Central memory CD8-positive, alpha-beta T cell (primary cell): ENCODE measurements at regions not wholly inside any gene's neighbourhood (a gene's known extent, or its start where the extent isn't known, plus 50 kb on each side); places are given as distances from the start of the nearest gene placed in this dataset.

Experiments
- ATAC-seq: fragments of 150-1000 bp; cut with Tn5 transposase; replicated peaks from 2 replicates; pipeline ENCODE4 v1.10.0; 2022; ENCODE audit warnings: mild to moderate bottlenecking, moderate FRiP score, moderate number of reproducible peaks; ENCODE audit not compliant: poor library complexity, severe bottlenecking; ENCODE audit errors: extremely low read depth
- DNase-seq, 2 donors: peaks; one replicate each; pipeline ENCODE4 v3.0.0; 2021; ENCODE audit warnings: low spot score in 2 of 2
- H3K27ac Mint-ChIP-seq: one replicate; pipeline ENCODE4 v1.8.0; 2022; ENCODE audit warnings: low read depth, mild to moderate bottlenecking, moderate library complexity, mixed read lengths
- H3K27me3 Mint-ChIP-seq: one replicate; pipeline ENCODE4 v1.8.0; 2022; ENCODE audit warnings: mixed read lengths
- H3K36me3 Mint-ChIP-seq: one replicate; pipeline ENCODE4 v1.8.0; 2022; ENCODE audit warnings: mild to moderate bottlenecking, moderate library complexity, mixed read lengths; ENCODE audit not compliant: insufficient read depth
- H3K4me1 Mint-ChIP-seq: one replicate; pipeline ENCODE4 v1.8.0; 2022; ENCODE audit warnings: mixed read lengths
- H3K4me3 Mint-ChIP-seq: one replicate; pipeline ENCODE4 v1.8.0; 2022; ENCODE audit warnings: mild to moderate bottlenecking, moderate library complexity, mixed read lengths
- H3K9me3 Mint-ChIP-seq: one replicate; pipeline ENCODE4 v1.8.0; 2022; ENCODE audit warnings: mixed read lengths

DNA sequence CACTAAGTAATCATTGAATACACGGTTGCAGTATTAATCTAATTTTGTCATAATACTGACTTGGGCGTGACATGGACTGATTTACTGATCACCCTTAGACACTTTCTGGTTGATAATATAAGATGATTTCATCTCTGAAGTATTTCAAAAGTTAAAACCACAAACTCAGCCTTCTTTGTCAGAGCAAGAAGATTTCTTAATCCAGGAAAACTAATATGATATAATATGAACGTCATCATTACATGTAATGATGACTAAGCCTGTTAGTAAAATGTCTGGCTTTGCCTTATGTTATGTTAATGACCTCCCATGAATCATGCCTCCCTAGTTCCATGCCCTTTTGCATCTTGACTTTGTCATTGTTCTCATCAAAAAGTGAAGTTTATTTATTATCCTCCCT, 1325.0 kb upstream of the CDH2 start:
- DNase-seq = no peak
- Mint-ChIP-seq H3K27ac (no peak overlapping the region), H3K4me1 (no peaks in the 10 kb centered on the region)

DNA sequence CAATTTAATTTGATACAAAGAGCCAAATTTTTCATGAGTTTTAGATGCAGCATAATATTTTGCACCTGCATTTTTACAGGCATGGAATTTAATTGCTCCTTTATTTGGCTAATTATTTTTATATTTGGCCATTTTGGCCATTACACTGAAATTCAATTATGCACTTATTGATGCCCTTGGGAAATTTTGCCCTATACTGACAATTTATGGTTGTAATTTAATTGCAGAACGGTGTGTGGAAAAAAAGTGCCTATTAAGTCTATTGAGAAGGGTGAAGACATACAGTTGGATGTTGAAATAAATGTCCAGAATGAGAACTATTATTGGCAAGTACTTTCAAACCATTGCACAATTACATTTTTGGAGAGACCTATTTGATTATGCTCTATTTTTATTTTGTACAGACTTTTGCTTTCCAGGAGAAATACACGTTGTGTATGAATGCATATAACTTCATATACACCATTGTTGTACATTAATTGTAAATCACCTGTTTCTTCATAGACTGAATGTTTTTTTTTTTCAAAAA, 1319.3 kb upstream of the CDH2 start:
- no peak for DNase-seq
- H3K27me3 Mint-ChIP-seq = no peaks in the 10 kb centered on the region
- no peak for ATAC-seq
- no peaks in the 10 kb centered on the region for H3K36me3 Mint-ChIP-seq
- no peaks in the 10 kb centered on the region for H3K4me1 Mint-ChIP-seq
- no peak overlapping the region for H3K4me3 Mint-ChIP-seq
- H3K27ac Mint-ChIP-seq = no peak overlapping the region
- H3K9me3 Mint-ChIP-seq = peaks cover 11% of the 10 kb centered on the region

More for the DNA sequence above, 1325.0 kb upstream of the CDH2 start:
- Mint-ChIP-seq H3K9me3 (peaks cover 18% of the 10 kb centered on the region), H3K27me3 (no peaks in the 10 kb centered on the region), H3K4me3 (no peak overlapping the region), H3K36me3 (no peaks in the 10 kb centered on the region)
- no peak for ATAC-seq

DNA sequence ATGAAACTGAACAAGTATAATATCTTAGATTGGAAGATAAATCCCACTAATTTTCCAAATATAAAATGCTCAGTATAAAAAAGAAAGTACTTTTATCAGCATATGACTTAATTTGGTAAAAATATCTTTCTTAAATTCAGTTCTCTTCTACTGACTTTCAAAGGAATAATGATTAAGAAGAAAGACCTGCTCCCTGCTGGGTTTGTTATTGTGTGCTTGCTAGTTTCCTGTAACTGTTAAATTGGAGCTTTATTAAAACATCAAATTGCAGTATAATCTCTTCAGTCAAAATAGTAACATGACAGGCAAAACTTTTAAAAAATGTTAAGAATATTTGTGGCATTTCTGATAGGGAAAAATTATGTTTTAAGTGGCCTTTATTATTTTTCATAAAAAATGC, 1317.4 kb upstream of the CDH2 start:
- Mint-ChIP-seq H3K9me3 (peaks cover 11% of the 10 kb centered on the region), H3K4me1 (no peaks in the 10 kb centered on the region), H3K4me3 (no peak overlapping the region), H3K27ac (no peak overlapping the region), H3K27me3 (no peaks in the 10 kb centered on the region), H3K36me3 (no peaks in the 10 kb centered on the region)
- ATAC-seq = no peak
- no peak for DNase-seq

DNA sequence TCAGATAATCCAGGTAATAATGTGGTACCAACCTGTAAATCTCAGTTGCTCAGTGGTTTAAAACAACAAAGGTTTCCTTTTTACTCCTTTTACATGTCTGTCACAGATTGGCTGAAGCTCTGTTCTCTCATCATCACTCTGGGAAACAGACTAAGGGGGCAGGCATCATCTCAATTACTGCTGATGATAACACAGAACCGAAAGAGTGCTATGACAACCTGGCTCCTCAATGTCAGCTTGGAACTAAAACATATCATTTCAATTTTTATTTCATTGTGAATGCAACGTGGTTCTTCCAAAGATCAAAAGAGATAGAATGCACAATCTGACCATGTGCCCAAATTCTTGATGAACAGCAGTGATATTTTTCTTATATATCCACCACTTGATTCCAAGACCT, 1315.0 kb upstream of the CDH2 start:
- Mint-ChIP-seq H3K36me3 (no peaks in the 10 kb centered on the region), H3K4me1 (no peaks in the 10 kb centered on the region), H3K9me3 (peaks cover 5% of the 10 kb centered on the region), H3K27ac (no peak overlapping the region), H3K27me3 (no peaks in the 10 kb centered on the region), H3K4me3 (no peak overlapping the region)
- no peak for DNase-seq
- ATAC-seq = no peak

DNA sequence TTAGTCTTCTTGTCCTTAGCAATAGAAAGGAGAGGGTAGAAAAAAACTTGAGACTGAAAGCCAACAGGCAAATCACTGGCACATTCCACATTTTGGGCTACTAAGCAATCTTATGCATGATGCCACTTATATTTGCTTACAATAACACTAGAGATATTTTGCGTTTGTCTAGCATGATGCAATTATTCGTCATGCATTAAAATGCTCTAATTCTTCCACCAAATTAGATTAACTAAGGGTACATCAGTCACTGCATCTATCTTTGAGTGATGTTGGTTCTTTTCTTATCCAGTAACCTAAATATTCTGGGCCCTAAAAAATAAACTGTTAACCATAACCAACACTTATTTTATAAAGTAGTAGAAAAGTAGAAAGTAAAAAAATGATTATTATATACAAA, 1311.7 kb upstream of the CDH2 start:
- Mint-ChIP-seq H3K27me3 (no peaks in the 10 kb centered on the region), H3K36me3 (peaks cover 2% of the 10 kb centered on the region), H3K4me3 (no peak overlapping the region), H3K27ac (no peak overlapping the region), H3K9me3 (peaks cover 5% of the 10 kb centered on the region), H3K4me1 (no peaks in the 10 kb centered on the region)
- ATAC-seq (no peak), DNase-seq (no peak)

DNA sequence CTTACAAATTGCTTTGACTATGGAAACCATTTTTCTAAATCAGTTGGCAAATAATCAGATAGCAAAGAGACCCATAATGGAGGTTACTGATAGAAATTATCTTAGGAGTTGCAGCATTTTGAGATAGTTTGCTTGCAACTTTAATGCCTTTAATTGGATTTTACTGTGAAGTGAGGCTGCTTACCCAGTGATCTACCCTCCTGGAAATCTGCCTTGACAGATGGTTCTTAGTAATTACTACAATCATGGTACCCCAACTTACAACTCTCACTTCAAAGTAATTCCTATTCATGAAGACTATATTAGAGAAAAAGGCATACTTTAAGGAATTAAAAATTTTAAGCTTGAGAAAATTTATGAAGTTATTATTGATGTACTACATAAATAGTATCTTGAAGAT, 1288.6 kb upstream of the CDH2 start:
- Mint-ChIP-seq H3K27ac (no peak overlapping the region), H3K4me3 (no peak overlapping the region), H3K36me3 (no peaks in the 10 kb centered on the region), H3K4me1 (no peaks in the 10 kb centered on the region), H3K27me3 (no peaks in the 10 kb centered on the region), H3K9me3 (peaks cover 5% of the 10 kb centered on the region)
- ATAC-seq (no peak), DNase-seq (no peak)

DNA sequence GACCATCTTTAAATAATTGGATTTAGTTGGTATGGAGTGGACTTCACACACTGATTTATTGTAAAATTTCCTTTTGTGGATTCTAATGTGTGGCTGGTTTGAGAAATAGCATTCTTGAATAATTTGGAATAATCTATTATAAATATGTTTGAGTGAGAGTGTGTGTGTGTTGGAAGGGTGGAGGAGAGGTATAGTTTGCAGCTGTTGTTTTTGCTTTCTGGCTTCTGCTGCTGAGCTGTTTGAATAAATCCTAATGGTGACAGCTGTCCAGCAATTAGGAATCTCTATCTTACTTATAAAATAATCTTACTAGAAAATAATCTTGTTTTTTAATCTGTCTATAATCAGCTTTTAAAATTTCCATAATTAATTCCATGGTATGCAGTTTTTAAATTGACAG, 1283.0 kb upstream of the CDH2 start:
- Mint-ChIP-seq H3K36me3 (no peaks in the 10 kb centered on the region), H3K9me3 (peaks cover 12% of the 10 kb centered on the region), H3K27ac (no peak overlapping the region), H3K4me3 (no peak overlapping the region), H3K4me1 (no peaks in the 10 kb centered on the region), H3K27me3 (no peaks in the 10 kb centered on the region)
- no peak for DNase-seq
- ATAC-seq = no peak

DNA sequence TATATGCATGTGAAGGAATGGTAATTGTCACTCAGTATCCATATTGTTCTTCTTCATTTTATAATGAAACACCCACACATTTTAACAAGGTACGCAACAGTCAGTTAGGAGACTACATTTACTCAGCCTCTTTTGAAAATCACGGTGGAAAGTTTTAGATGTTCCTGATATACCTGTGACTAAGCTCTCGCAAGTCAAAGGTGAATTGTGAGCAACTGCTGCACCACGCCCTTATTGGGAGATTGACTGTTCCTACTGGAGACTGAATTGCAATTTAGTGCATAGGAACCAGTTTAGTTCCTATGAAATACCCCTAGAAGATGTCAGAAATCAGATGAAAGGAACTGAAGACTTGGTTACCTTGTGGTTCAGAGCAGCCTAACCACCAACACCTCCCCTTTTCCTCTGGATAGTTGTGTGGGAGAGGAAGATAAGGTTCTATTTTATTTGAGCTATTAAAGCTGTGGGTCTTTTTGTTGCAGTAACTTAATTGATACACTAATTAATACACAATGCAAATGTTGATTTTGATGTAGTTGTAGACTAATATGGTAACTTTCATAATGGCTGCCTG, 1280.5 kb upstream of the CDH2 start:
- no peak for ATAC-seq
- Mint-ChIP-seq H3K4me3 (no peak overlapping the region), H3K27me3 (no peaks in the 10 kb centered on the region), H3K27ac (no peak overlapping the region), H3K36me3 (no peaks in the 10 kb centered on the region), H3K4me1 (no peaks in the 10 kb centered on the region), H3K9me3 (peaks cover 13% of the 10 kb centered on the region)
- no peak for DNase-seq

DNA sequence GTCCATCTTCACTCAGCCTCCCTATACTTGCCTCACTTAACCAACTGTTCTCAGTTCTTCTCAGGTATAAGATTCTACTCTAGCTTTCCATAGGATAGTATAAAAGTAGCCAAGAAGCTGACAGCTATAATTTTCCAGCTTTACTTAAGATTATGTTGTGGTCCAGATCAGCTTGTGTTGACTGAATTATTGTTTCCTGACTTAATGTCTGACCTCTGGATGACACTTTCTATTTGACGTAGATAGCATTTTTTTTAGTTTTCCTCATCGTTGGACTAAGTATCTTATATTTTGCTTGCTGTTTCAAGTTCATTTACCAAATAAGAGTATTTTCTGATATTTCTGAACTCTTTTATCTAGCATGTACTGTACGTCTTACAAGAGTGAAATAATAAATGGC, 1272.5 kb upstream of the CDH2 start:
- Mint-ChIP-seq H3K4me3 (no peak overlapping the region), H3K27ac (no peak overlapping the region), H3K4me1 (no peaks in the 10 kb centered on the region), H3K27me3 (no peaks in the 10 kb centered on the region), H3K9me3 (peaks cover 6% of the 10 kb centered on the region), H3K36me3 (no peaks in the 10 kb centered on the region)
- DNase-seq (no peak), ATAC-seq (no peak)

DNA sequence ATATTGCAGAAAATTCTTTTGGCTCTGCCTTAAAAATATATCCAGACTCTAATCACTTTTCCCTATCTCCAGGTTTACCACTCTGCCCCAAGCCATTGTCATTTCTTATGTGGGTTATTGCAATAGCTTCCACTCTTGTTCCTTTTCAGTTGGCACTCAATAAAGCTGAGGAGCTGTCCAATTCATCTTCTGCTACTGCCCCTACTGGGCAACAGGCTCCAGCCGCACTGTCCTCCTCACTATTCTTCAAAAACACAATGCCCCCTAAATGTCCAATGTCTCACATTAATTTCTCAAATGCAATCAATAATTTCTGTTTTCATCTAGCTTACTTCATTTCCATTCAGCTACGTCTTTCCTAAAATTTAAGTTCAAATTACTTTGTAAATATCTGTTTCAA, 1262.5 kb upstream of the CDH2 start:
- Mint-ChIP-seq H3K36me3 (peaks cover 2% of the 10 kb centered on the region), H3K27ac (no peak overlapping the region)

DNA sequence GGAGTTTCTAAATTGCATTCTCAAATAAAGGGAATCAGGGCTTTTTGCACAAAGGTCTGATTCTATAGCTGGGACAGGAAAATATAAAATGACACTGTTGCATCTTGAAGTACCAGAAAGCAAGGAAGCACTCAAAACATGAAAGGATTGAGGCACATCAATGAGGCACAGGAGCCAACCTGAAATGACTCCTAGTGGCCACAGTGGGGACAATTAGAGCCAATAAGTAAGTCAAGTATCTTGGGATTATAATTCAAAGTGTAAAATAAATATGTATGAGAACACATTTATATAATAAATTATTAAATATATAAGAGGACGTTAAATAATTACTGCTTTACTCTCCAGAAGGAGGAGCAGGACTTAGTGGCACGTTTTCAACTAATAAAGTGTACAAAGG, 1259.5 kb upstream of the CDH2 start:
- Mint-ChIP-seq H3K27me3 (no peaks in the 10 kb centered on the region), H3K36me3 (peaks cover 2% of the 10 kb centered on the region), H3K4me3 (no peak overlapping the region), H3K4me1 (no peaks in the 10 kb centered on the region), H3K9me3 (peaks cover 32% of the 10 kb centered on the region), H3K27ac (no peak overlapping the region)
- no peak for DNase-seq
- ATAC-seq = no peak

More for the DNA sequence above, 1262.5 kb upstream of the CDH2 start:
- H3K4me3 Mint-ChIP-seq = no peak overlapping the region
- H3K4me1 Mint-ChIP-seq = no peaks in the 10 kb centered on the region
- H3K9me3 Mint-ChIP-seq = peaks cover 26% of the 10 kb centered on the region
- DNase-seq = no peak
- H3K27me3 Mint-ChIP-seq = no peaks in the 10 kb centered on the region
- no peak for ATAC-seq

DNA sequence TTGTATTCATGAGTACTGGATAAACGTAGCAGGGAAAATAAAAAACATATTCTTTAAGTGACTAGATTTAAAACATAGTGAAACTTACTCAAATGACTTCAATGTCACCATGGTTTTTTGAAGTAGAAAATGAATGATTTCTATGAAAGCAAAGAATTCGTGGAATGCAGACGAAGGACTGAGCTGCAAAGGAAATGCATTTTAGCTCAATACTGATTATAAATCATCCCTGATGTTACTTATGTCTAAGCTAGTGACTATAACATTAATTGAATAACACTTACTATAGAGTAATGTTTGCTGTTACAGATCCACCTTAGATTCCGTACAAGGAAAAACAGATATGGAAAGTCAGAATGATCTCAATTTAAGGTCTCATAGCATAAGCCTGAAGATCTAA, 1257.7 kb upstream of the CDH2 start:
- H3K4me3 Mint-ChIP-seq = no peak overlapping the region
- H3K9me3 Mint-ChIP-seq = peaks cover 28% of the 10 kb centered on the region
- DNase-seq (no peak), ATAC-seq (no peak)
- H3K4me1 Mint-ChIP-seq = no peaks in the 10 kb centered on the region
- H3K27ac Mint-ChIP-seq = no peak overlapping the region
- H3K36me3 Mint-ChIP-seq = no peaks in the 10 kb centered on the region
- no peaks in the 10 kb centered on the region for H3K27me3 Mint-ChIP-seq

DNA sequence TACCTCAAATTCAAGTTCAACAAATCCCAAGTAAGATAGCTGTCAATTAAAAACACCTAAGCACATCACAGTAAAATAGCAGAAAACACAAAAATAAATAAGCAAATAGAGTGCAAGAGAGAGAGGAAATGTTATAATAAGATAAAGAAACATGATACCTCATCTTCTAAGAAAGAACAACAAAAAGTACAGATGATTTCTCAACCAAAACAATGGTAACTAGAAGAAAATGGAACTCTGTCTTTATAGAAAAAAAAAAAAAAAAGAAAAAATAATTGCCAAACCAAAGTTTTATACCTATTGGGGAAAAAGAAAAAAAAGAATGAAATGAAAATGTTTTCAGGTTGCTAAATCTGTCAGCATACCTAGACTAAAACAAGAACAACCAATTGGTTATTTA, 1253.5 kb upstream of the CDH2 start:
- H3K9me3 Mint-ChIP-seq = peaks cover 18% of the 10 kb centered on the region
- no peak overlapping the region for H3K4me3 Mint-ChIP-seq
- no peak overlapping the region for H3K27ac Mint-ChIP-seq
- ATAC-seq (no peak), DNase-seq (no peak)
- H3K27me3 Mint-ChIP-seq = no peaks in the 10 kb centered on the region
- H3K4me1 Mint-ChIP-seq = no peaks in the 10 kb centered on the region
- no peaks in the 10 kb centered on the region for H3K36me3 Mint-ChIP-seq

DNA sequence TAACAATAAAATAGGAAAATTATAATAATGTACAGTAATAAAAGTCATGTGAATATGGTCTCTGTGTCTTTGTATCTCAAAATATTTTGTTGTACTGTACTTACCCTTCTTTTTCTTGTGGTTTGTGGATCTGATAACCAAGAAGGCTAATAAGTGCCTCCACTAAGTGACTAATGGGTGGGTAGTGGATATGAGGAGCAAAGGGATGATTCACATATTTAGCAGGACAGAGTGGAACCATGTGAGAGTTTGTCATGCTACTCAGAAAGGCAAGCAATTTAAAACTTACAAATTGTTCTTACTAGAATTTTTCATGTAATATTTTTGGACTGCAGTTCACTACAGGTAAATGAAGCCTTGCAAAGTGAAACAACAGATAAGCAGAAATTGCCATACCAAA, 1241.2 kb upstream of the CDH2 start:
- H3K4me1 Mint-ChIP-seq = no peaks in the 10 kb centered on the region
- DNase-seq (no peak), ATAC-seq (no peak)
- no peak overlapping the region for H3K27ac Mint-ChIP-seq
- H3K36me3 Mint-ChIP-seq = no peaks in the 10 kb centered on the region
- H3K4me3 Mint-ChIP-seq = no peak overlapping the region
- peaks cover 28% of the 10 kb centered on the region for H3K9me3 Mint-ChIP-seq
- no peaks in the 10 kb centered on the region for H3K27me3 Mint-ChIP-seq
